Stimulated activated CD4-positive, alpha-beta T cell treated with anti-CD3 and anti-CD28 coated beads, Interleukin-1b, Interleukin-23, amount 100 ng/mL, for 48 hours (primary cell): ENCODE measurements at regions not wholly inside any gene's neighbourhood (a gene's known extent, or its start where the extent isn't known, plus 50 kb on each side); places are given as distances from the start of the nearest gene placed in this dataset.

Experiments used
- DNase-seq: peaks from one replicate; pipeline ENCODE4 v3.0.0-alpha.2; 2020

DNA sequence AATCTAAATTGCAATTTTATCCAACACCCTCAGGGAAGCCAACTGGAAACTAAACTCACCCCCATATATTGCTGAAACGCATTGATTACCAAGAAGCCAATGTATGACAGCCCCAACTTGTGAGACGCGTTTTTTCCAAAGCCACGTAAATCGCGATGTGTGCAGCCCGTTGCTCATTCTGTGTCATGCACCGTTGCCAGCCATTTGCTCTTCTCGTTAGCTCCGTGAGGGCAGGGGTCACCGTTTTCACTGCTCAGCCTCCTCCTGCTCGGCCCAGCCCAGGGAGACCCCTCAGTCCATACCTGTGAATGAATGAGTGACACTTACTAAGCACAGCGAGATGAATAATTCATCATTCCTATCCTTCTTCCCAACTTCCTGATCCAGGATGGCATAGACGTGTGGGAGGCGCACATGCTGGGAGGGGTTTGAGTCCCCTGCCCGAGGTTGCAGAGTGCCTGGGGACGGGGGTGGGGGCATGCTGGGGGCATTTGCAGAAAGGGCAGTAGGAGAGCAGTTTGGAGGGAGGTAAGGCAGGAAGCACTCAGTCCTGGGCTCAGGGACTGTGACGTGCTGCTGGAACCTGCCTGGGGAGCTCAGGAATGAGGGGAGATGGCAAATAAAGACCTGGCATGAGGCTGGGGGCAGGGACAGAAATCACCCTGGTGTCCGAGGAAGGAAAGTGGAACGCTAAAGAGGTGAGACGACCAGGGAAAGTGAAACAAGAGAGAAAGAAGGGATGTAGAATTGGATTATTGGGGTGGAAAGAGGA is 104.2 kb upstream of the SDK1 start:
- DNase-seq = no peak

DNA sequence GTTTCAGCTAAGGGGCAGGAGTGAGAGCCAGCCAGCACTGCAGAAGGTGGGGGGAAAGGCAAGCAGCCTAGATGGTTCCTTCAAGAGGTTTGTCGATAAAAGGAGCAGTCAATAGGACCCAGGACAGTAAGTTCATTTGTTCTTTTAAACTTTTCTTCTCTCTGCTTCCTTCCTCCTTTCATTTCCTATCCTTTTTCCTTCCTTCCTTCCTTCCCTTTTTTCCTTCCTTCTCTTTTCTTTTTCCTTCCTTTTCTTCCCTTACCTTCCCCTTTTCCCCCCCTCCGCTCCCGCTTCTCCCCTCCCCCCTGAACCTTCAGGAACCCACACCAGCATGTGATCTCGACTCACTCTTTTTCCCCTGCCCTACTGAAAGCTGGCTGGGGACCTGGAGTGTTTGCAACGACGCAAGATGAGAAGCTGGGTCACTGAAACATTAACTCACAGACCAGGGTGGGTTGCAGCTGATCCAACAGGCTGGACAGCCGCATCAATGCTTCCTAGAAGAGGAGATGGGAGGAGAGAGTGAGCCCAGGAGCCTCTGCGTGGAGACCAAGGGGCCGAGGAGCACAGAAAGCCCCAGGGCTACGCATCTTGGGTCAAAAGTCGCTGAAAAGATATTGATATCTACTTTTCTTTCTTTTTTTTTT is 103.4 kb upstream of the SDK1 start:
- DNase-seq = no peak

DNA sequence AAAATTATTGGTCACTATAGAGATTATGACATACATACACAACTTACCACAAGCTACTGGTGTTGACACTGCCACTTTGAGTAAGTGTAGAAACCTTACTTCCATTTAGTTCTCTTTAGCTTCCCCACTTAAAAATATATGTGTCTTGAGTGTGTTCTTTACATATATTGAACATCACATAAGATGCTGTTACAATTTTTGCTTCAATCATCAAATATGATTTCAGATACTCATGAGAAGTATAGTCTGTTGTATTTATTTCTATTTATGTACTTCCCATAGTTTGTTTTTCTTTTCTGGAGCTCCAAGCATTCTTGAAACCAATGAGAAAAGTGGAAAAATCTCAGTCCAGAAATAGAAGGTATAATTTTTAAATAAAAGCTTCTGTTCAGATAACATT is 102.7 kb upstream of the SDK1 start:
- no peak for DNase-seq

DNA sequence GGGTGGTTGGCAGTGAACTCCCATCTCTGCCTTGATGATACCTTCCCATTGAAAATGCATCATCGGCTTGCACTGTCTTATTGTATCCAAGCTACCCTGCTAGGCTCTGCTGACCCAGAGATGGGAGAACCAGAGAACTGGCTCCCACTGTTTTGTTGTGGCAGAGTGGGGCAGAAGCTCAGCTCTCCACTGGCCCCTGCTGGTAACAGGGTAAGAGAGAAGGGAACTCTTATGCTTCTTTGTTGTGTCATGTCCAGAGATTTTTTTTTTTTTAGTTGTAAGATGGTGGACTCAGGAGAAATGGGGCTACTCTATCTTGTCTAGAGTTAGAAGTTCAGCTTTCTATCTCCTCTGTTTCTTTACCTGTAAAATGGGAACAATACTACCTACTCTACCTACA is 100.5 kb upstream of the SDK1 start:
- peak; percentile 5 for DNase-seq

DNA sequence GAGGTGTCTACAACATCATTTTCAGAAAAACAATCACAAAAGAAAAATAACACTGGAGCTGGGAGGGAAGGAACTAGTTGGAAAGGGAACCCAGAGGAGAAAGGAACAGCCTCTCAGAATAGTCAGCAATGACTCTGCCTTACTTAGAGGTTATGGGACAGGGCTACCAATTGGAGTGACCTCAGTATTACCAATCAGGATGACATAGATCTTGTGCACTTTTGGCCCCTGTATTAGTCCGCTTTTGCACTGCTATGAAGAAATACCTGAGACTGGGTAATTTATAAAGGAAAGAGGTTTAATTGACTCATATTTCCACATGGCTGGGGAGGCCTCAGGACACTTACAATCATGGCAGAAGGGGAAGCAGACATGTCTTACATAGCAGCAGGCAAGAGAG is 99.7 kb upstream of the SDK1 start:
- DNase-seq = no peak

DNA sequence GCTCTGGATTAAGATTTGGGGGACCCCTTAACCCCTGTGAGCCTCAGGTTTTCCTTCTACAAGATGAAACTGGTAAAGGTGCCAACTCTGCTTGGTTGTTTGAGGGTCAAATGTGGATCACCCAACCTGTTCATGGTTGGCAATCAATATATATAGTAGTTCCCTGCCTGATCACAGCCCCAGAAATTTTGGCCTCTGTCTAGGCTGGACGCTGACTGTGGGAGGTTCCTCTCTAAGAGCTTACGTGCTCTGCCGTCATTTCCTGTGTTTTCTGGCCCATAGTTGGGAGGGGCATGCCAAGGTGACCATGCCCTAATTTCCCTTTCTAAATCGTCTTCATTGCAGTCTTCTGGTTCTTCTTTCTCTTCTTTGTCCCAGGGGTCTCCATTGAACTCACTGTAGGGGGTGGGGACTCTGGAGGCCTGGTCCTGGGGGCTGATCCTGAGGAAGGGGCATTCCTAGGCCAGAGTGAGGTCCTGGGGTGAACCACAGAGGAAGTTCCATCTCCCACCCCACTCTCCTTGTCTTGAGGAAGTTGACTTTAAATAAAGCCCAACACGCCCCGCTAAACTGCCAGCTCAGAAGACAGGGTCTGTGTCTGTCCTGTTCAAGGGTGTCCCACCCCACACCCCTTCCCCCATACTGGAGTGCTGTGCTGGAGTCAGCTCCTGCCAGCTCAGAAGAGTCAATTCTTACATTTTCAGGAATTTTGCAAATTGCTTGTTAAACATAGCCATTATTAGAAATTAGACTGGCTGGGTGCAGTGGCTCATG is 98.9 kb upstream of the SDK1 start:
- no peak for DNase-seq

DNA sequence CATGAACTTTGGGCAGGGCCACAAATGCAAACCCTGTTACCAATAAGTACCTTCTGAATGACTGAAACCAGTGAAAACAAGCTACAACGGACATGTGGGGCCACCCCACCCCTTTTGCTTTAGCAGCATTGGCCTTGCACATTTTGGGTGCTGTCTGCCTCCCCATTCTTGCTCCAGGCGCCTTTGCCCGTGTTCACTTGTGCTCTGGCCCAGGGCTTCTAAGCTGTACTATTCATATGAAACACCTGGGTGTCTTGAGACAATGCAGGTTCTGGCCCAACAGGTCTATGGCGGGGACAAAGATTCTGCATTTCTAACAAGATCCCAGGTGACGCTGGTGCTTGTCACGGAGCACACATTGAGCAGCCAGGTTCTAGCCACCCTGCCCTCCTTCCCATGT is 96.5 kb upstream of the SDK1 start:
- DNase-seq = no peak

DNA sequence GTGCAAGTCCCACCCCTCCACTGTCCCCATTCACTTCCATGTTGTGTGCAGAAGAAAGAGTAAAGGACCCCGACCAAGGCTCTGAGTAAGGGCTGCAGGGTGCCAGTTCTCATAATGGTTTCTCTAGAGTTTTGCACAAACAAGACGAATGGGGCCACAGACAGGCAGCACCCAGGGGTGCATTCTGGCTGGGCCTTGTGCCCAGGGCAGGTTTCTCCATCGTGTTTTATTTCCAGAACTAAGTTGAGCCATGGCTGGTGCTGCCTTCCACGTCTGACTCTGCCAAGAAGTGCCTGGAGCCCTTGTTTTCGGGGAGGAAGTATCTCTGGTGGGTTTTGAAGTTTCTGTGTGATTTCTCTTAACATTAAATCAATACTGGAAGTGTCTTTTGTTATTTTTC is 95.0 kb upstream of the SDK1 start:
- DNase-seq = no peak

DNA sequence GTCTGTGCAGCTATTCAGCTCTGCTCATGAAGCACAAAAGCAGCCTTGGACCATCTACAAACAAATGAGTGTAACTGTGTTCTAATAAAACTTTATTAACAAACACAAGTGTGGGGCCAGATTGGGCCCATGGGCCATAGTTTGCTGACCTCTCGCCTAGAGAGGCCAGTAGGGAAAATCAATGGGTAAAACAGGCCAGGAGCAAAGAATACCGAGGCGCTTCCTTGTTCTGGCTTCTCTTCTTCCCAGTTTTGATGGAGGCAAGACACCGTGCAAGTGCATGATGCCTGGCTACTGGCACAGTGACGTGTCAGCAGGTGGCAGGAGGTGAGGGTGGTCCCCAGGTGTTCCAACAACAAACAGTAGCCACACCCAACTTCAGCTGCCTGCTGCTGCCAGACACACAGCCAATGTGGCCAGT is 94.3 kb upstream of the SDK1 start:
- DNase-seq = no peak

DNA sequence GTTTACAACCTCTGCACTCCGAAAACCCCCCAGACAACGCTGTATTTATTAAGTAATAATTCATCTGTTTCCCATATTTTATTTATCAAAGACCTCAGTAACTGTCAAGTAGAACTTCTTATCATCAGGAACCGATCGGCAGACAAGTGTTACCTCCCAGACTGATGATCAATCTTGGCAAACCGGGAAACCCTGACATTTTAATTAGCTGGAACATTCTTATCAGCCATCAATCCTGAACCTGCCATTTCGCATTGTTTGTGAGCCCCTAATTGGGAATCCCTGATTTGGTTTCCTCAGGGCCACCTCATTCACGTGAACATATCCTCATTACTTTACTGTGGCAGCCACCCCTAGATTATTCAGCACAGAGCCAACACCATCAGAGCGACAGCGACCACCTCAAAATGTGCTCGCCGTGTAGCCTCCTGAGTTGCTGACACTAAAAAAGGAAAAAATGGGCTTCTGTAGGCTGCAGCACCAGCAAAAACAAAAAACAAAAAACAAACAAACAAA is 93.6 kb upstream of the SDK1 start:
- no peak for DNase-seq

DNA sequence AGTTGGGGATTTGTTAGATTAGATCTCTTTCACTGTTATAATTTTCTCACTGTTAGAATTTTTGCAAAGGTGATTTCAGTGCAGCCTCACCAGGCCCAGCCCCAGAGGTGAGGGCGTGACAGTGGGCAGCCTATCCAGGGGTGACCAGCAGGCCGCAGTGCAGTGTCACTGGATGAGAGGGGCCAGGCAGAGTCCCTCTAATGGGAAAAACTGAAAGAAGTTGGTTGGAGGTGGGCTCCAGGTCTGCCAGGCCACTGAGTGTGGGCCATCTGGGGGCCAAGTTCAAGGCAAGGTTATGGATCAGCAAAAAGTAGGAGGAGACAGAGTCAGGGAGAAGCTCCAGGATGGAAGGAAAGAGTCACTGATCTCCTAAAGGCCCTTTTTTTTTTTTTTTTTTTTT is 90.5 kb upstream of the SDK1 start:
- no peak for DNase-seq

DNA sequence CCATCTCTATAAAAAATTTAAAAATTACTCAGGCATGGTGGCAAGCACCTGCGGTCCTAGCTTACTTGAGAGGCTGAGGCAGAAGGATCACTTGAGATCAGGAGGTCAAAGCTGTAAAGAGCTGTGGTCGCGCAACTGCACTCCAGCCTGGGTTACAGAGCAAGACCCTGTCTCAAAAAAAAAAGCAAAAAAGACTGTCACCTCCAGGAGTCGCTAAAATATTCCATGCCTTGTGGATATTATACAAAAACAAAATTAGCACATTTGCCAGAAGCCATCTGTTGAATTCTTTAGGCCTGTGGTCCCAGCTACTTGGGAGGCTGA is 87.0 kb upstream of the SDK1 start:
- DNase-seq = no peak

DNA sequence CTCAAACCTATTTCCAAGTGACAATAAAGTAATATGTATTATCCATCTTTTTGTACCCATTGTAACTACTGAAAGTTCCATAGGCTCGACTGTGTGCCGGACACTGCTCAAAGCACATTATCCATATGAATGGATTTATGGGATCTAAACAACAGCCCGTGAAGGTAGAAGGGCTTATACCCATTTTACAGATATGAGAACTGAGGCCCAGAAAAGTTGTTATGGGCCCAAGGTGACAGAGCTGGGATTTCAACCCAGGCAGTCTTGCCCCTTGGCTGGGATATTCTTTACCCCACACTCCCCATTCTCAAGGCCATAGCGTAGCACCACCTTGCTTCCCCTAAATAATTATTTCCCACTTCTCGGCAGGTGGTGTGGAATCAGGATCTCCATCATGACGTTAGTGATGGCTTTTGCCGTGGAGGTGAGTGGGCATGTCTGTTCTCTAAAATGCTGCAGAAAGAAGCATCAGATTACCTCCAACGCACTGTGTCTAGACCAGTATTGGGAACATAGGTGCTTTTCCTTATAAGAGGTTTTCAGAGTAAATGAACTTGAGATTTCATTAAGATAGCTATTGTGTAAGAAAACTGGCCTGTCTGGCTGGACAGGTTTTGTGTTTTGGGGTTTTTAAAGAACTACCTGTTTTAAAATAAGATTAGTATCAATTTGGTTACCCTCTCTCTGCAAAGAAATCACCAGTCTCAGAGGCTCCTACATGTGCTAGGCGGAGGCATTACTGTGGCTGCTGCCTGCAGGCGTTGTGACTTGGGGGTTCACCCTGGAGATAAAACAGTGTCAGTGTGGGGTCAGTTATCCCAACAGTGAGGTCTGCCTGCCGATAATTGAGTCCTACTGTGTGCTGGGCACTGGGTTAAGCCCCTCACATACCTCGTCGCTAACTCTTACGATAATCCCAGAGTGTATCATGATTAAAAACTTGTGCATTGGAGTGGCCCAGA is 85.1 kb upstream of the SDK1 start:
- DNase-seq = no peak

DNA sequence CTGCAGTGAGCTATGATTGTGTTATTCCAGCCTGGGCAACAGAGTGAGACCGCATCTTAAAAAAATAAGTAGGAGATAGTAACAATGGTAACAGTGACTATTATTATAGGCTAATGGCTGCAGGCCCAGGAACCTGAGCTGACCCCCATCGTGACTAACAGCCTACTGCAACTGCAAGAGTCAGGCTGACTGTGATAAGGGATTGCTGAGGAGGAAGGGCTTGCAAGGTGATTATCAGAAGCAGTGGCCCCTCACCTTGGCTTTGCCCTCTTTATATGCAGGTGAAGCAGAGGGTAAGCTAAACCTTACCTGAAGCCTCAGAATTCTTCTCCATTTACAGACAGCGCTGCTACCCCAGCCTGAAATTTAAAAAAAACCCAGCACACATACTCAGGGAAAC is 83.9 kb upstream of the SDK1 start:
- DNase-seq = no peak

DNA sequence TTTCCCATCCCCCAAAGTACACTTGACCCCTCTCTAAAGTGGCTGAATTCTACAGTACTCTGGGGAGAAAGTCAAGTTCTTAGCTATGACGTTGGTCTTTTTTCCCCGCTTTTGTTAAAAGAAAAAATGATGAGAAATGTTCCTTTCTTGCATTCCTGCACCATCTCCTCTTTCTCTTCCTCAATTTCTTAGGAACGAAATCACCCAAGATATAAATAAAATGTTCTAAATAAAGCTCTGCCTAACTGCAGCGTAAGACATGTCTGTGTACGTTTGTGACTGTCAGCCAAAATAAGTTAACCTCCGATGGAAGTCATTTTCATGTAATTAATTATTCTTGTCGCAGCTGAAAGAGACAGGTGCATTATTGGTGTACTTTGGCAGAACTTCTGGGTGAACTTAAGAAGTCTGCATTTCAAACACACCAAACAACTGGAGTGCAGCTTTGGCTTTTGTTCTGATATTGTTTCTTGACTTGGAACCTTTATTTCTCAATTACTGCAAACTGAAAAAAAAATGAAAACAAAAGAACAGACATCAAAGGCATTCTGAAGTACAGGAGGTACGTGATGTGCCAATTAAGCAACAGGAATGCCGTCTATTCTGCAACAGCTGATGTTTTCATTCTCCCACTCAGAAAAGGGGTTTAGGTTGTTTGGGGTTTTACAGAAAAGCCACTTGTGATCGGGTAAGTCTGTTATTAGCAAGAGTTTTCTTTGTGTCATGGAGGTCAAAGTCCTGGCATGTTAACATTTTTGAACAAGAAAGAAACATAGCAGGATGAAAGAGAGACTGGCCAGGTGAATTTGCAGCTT is 82.4 kb upstream of the SDK1 start:
- DNase-seq = no peak

DNA sequence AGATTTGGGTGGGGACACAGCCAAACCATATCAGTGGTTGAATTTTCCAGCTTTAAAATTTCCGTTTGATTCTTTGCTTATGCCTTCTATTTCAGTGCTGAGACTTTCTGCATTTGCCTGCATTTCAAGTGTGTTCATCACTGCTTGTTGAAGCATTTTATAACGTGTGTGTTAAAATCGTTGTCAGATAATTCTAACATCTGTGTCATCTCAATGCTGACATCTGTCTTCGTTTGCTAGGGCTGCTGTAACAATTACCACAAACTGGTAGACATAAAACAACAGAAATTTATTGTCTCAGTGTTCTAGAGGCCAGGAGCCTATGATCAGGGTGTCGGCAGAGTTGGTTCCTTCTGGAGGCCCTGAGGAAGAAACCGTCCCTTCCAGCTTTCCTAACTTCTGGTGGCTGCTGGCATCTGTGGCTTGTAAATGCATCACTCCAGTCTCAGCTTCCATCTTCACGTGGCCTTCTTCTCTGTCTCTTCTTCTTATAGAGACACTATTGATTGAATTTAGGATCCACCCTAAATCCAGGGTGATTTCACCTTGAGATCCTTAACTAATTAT is 71.1 kb upstream of the SDK1 start:
- no peak for DNase-seq

DNA sequence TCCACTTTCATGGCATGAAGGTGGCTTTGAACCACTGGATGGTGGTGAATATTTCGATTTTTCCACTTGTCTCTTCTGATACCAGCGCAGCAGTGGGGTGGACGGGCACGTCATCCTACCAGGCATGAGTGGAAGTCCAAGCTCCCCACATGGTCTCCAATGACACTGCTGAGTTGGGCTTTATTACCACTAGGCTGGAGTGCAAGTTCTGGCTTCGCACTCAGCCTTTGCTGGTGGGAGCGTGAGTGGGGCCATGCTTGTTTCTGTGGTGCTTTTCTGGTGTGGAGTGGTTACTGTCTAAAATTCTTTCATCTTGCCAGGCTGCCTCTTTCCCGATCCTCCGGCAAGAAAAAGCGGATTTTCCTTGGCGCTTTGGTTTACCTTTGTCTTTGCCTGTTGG is 70.1 kb upstream of the SDK1 start:
- no peak for DNase-seq

DNA sequence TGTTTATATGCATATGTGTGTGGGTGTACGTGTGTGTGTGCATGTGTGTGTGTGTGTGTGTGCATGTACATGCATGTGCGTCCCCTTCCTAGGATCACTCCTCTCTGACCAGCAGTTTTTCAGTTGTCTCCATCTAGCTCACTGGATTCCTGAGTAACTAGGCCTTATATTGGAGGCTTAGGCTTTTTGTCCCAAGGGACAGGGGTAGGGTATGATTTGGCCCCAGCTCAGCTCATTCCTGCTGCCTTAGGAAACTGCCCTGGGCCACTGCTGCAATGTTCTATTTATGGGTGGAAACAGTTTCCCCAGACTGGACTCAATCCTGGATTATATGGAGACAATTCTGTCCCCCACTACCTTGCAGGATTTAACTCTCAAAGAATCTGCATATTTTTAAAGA is 68.8 kb upstream of the SDK1 start:
- no peak for DNase-seq

DNA sequence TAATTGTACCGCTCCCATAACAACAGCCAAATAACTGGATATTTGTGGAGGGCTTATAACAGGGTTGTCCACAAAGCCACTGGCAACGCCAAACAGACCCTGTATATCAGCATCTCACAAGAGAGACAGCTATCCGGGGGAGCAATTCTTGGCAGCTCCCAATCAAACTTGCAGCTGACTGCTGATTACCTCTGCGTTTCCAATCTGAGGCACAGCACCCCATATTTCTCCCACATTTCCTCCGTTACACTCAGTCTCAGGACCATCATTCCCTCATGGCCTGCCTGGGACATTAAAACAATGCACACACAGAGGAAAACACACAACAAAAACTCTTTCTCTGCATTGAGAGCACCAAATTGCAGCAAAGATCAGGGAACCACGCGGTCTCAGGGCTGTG is 67.8 kb upstream of the SDK1 start:
- no peak for DNase-seq

DNA sequence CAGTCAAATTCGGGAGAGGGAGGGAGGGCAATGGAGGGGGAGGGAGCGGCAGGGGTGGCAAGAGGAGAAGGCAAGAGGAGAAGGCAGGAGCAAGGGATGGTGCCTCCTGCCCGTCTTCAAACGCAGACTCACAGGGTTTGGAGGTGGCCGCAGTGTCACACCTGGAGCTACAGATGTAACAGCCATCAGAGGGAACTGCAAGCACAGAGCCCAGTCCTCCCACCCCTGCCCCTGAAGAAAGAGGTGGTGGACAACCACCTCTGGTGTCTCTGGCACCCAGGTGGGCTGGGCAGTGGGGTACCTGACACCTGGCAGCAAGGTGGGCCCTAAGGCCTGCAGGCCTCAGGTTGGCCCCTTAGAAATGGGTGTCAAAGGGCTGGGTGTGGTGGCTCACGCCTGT is 67.0 kb upstream of the SDK1 start:
- DNase-seq = no peak

DNA sequence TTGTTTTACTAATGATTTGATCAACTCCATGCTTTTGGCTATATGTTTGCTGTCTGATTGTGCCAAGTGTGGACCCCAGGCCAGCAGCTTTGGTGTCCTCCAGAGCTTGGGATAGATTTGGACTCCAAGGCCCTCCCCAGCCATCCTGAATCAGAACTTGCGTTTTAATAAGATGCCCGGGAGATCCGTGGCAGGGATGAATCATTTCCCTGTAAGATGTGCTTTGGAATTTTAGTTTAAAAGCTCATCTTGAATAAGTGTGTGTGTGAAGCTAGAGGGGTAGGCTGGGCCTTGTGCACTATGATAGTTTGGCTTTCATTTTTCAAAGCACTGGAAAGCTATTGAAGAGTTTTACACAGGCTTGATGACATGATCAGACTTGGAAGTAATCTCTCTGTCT is 66.2 kb upstream of the SDK1 start:
- DNase-seq = no peak

DNA sequence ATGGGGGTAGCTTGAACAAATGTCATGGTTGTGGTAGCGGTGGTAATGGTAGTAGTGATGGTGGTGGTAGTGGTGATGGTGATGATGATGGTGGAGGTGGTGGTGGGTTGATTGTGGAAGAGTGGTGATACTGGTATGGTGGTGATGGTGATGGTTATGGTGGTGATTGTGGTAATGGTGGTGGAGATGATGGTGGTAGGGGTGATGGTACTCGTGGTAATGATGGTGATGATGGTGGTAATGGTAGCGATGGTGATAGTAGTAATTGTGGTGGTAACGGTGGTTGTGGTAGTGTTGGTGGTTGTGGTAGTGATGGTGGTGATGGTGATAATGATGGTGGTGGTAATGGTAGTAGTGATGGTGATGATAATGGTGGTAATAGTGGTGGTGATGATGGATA is 65.7 kb upstream of the SDK1 start:
- no peak for DNase-seq
